ENCODE measurements at regions not wholly inside any gene's neighbourhood (a gene's known extent, or its start where the extent isn't known, plus 50 kb on each side); places are given as distances from the start of the nearest gene placed in this dataset.

GRCh38 chr4:134298313-134298712, 96.7 kb upstream of the PABPC4L start:
- TF ChIP-seq CTCF (IDR thresholded peaks at IDR 0.05), result no peak
- TF ChIP-seq POLR2AphosphoS5 (IDR thresholded peaks at IDR 0.05), result no peak
- TF ChIP-seq EP300 (IDR thresholded peaks at IDR 0.05), result no peak
- TF ChIP-seq POLR2A (IDR thresholded peaks at IDR 0.05), result no peak

All from suprapubic skin (tissue), 4 donors.